Dermis blood vessel endothelial cell (primary cell): ENCODE measurements at regions not wholly inside any gene's neighbourhood (a gene's known extent, or its start where the extent isn't known, plus 50 kb on each side); places are given as distances from the start of the nearest gene placed in this dataset.

ENCODE experiments used
- DNase-seq: peaks from one replicate; pipeline ENCODE4 v3.0.0; 2010

DNA sequence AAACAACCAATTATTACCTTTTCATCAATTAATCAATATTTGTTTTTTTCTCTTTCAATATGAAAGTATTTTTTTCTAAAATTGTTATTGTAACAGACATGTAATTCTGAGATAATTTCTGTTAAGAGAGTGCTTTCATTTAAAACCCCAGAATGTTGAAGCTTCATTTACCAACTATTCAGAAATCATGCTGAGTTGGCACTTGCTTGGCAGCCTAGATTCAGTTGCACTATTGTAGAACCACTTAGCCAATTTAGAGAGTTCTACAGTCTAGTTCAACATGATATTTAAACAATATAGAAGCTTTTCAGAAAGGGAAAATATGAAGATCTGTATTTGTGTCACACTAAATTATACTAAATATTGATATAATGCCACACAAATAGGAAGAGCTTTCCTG is 56.1 kb upstream of the NKAIN2 start:
- no peak for DNase-seq

DNA sequence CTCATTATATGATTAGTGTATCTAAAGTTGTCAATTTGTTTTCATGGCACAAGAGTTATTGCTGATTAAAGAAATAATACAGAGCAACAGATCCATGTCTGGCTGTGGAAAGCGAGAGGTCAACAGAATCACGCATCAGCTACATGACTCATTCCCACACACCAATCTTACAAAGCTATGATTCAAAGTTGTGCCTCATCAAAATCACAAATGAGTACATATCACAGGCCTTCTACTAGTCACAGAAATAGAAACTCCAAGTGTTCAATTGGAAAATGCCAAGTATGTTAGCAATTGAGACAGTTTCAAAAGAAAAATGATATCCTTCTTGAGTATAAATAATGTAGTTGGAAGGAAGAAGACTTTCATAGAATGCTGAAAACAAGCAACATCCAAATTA is 57.8 kb upstream of the NKAIN2 start:
- DNase-seq, result no peak

DNA sequence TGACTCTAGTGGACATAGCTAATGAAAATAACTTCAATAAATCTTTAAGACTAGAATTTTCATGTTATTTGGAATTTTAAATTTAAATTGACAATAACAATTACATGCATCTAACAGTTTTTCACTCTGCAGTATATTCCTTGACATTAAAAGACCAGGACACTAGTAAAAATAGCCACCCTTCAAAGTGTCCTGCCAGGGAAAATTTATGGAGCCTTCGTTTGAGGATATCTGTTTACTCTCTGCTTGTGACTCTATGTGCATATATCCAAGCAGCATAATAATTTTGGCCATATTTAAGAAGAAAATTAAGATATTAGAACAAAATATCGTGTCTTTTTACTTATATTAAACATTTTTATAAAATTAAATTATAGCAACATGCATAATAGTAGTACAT is 58.8 kb upstream of the NKAIN2 start:
- DNase-seq, result no peak

DNA sequence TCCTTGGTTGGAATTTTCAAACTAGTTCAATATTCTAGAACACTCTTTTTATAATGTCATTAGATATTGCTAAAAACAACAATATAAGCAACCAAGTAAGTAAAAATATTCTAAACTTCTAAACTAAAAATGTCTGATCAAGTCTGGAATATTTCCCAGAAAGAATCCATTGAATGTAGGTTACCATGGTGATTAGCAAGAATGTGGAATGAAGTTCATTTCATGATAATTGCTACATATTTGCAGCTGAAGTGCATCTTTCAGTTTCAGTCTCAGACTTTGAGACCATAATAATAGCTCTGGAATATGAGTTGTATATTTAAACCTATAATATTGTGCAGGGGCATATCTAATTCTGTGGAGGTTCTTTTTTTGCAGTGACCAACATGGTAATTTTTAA is 61.0 kb upstream of the NKAIN2 start:
- no peak for DNase-seq

DNA sequence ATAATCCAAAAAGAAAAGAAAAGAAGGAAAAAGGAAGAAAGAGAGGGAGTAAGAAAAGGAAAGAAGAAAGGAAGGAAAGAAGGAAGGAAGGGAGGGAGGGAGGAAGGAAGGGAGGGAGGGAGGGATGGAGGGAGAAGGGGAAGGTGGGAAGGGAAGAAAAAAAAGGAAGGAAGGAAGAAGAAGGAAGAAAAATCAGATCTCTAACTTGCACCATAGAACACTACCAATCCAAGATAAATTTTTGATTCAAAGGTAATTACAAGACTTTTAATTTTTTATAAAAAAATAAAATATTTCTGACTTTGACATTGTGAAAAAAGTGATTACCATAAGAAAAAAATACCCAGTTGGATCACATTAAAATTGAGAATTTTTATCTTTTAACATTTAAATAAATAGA is 70.5 kb upstream of the NKAIN2 start:
- DNase-seq, result no peak

DNA sequence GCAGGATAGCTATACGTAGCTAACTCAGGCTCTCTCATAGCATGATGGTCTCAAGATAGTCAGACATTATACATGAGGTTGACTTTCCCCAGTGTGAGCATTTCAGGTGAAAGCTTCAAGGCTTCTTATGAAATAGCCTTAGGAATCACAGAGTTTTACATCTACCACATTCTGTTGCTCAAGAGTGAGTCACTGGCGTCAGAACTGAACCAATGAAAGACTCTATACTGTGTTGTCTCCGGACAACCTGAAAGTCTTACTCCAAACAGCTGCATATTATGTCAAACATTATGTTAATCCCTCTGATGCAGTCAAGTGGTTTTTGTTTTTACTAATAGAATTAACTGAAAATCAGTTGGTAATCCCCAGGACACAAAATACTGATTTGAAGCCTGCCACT is 79.8 kb upstream of the TRDN start:
- no peak for DNase-seq

DNA sequence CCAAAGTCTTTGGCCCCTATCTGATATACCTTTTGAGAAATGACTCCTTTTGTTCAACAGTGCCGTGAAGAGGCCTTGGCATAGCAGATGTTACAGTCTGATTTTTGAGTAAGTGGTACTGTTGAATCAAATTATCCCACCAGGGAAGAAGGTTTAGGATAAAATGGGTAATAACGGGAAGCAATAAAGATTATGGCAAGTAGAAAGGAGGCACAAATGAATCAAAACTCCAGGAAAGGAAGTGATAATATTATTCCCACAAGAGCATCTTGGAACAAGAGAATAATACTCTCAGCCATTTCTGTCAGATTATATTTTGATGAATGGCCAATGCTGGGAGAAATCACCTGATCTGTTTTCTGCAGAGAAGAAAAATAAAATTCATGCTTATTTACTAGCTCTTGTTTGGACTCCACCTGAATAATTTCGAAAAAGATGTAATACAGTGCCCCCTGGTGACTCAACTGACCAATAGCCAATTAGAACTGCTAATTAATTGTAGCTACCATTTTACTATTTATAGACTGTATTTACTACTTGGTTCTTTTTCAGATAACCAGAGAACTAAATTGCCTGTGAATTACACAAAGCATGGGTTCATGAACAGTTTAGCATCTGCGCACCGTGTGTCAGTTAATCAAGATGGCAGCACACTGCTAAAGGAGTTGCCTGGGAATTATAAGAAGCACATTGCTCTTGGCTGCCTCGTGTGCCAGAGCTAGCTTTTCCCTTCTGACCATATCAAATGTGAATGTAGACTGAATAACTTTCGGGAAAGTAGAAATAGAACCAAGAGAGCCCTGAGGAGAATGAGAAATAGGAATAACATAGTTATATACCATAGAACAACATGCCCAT is 78.5 kb upstream of the TRDN start:
- peak; percentile 1 for DNase-seq

DNA sequence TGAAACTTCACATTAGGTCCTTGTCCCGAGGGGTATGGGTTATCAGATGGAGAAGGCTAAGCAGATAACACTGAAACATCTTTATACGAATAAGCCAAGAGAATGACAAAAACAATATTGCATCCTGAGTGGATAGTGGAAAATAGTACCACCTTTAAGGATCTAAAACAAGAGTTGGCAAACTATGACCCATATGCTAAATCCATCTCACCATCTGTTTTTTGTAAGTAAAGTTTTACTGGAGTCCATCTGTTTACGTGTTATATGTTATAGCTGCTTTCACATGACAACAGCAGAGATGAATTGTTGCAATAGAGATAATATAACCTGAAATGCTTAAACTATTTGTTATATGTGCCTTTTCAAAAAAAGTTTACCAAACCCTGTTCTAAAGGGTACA is 76.1 kb upstream of the TRDN start:
- no peak for DNase-seq

DNA sequence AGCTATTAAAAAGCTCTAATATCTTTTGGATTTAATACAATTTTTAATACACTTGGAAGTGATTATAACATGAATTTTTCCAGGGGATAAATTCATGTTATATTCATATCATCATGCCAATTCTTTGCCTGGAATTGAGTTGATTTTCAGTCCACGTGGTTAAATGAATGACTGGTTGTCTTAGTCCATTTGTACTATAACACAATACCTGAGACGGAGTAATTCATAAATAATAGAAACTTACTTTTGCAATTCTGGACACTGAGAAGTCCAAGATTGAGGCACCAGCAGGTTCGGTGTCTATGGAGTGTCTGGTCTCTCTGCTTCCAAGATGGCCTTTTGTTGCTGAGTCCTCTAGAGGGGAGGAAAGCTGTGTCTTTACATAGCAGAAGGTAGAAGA is 66.2 kb upstream of the TRDN start:
- no peak for DNase-seq

DNA sequence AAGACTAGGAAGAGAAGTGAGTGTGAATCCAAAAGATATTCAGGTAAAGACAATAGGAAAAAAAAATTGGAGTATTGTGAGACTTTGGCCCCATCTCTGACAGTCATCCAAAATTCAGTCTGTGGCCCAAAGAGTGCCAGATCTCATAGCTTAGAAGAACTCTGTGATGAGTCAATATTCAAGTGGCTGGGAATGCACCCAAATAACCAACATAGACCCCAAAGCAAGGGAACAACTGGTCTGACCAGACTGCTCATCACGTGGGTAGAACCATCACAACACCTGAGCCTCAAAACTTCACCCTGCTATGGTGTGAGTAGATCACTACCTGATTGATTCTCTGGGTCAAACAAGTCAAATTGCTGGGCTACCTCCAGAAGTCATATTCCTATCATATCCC is 51.1 kb upstream of the TRDN start:
- no peak for DNase-seq
